Heart left ventricle (tissue), 13 donors: ENCODE measurements at regions not wholly inside any gene's neighbourhood (a gene's known extent, or its start where the extent isn't known, plus 50 kb on each side); places are given as distances from the start of the nearest gene placed in this dataset.
"Not testable (repeated sequence)": the region's sequence is repeated elsewhere in the genome, so short reads cannot be mapped to it uniquely, and the experiment has no call there.

Source experiments
- POLR2A ChIP-seq, 2 donors: fragments of 450-650 bp; IDR thresholded peaks; one replicate each; pipeline ENCODE4 v1.6.1; 2017; ENCODE audit warnings: antibody characterized with exemption in 2 of 2, mild to moderate bottlenecking in 2 of 2, moderate library complexity in 2 of 2
- TF ChIP-seq, protein P1 (sequence below), 12 donors: fragments of 200-600 bp; sonication (generic) in 4 of 12; IDR thresholded peaks; one replicate each; pipeline versions ENCODE4 v1.5.0 to v1.8.0; 2018 to 2022; ENCODE audit warnings: antibody characterized with exemption in 12 of 12, mild to moderate bottlenecking in 5 of 12
- donor health status: ischemic (EF 13 %, LVEDD 7.1; RV severe dilation, severe dysfunction).
- donor health status: DM: no; HTN: yes; CAD: no.
- donor health status: DM: no; HTN: no; CAD: no.
- donor health status: ischemic (EF 25% LVEDD 6.9; RV normal size, moderate dysfunction).
- donor health status: ischemic (EF 25% LVEDD 5.7; RV mildly dilated, moderate dysfunction).
- donor health status: ischemic (EF 35%, LVEDD 5.7; RV mildly dilated, moderate dysfunction).
- donor health status: nonischemic (EF 11% LVEDD 7.7; RV severe dilation, severe dysfunction).
- donor health status: DM: yes; HTN: yes; CAD: no.
- donor health status: PGD.
- donor health status: ischemic (EF 29% LVEDD 5.4; RV normal size, mild dysfunction).
- donor health status: nonischemic (EF 23%, LVEDD 6.1; RV moderate dilation, normal function).

DNA sequence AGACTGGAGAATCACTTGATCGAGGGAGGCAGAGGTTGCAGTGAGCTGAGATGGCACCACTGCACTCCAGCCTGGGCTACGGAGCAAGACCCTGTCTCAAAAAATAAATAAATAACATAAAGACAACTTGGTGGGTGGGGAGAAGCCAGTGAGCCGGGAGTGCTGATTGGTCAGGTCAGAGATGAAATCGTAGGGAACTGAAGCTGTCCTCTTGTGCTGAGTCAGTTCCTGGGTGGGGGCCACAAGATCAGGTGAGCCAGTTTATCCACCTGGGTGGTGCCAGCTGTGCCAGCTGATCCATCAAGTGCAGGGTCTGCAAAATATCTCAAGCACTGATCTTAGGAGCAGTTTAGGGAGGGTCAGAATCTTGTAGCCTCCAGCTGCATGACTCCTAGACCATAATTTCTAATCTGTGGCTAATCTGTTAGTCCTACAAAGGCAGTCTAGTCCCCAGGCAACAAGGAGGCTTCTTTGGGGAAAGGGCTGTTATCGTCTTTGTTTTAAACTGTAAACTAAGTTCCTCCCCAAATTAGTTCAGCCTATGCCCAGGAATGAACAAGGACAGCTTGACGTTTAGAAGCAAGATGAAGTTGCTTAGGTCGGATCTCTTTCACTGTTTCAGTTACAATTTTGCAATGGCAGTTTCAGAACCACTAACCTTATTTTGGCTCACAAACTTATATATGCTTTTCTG lies 221.5 kb upstream of the MYLIP start:
- not testable (repeated sequence) for TF ChIP-seq POLR2A (IDR thresholded peaks at IDR 0.05)
- TF ChIP-seq, protein P1, sequence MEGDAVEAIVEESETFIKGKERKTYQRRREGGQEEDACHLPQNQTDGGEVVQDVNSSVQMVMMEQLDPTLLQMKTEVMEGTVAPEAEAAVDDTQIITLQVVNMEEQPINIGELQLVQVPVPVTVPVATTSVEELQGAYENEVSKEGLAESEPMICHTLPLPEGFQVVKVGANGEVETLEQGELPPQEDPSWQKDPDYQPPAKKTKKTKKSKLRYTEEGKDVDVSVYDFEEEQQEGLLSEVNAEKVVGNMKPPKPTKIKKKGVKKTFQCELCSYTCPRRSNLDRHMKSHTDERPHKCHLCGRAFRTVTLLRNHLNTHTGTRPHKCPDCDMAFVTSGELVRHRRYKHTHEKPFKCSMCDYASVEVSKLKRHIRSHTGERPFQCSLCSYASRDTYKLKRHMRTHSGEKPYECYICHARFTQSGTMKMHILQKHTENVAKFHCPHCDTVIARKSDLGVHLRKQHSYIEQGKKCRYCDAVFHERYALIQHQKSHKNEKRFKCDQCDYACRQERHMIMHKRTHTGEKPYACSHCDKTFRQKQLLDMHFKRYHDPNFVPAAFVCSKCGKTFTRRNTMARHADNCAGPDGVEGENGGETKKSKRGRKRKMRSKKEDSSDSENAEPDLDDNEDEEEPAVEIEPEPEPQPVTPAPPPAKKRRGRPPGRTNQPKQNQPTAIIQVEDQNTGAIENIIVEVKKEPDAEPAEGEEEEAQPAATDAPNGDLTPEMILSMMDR (IDR thresholded peaks at IDR 0.05), result not testable (repeated sequence)
